B cell (primary cell): ENCODE measurements at regions not wholly inside any gene's neighbourhood (a gene's known extent, or its start where the extent isn't known, plus 50 kb on each side); places are given as distances from the start of the nearest gene placed in this dataset.

Experiments
- ATAC-seq: fragments of 200-7000 bp; cut with Tn5 transposase; one replicate; pipeline ENCODE4 v1.10.0; 2021; ENCODE audit warnings: low read depth, mild to moderate bottlenecking, moderate number of reproducible peaks, moderate library complexity
- CTCF ChIA-PET: fragments of 350-600 bp; sonication (Branson Sonifier 250); formaldehyde crosslinking; loops from one replicate; lab custom pipeline; 2021; ENCODE audit warnings: antibody characterized with exemption, inconsistent platforms; lab: Charles Lee
- POLR2A ChIA-PET: fragments of 350-600 bp; sonication (Branson Sonifier 250); formaldehyde crosslinking; loops from one replicate; lab custom pipeline; 2021; ENCODE audit warnings: antibody characterized with exemption; lab: Charles Lee
- DNase-seq: peaks from one replicate; pipeline ENCODE4 v3.0.0; 2013
- H2AFZ ChIP-seq: 2 replicates; pipeline ENCODE4 v1.6.1; 2012; ENCODE audit warnings: mild to moderate bottlenecking, low read depth, low read length; ENCODE audit not compliant: insufficient read depth, poor library complexity, severe bottlenecking
- H3K27ac ChIP-seq, 2 donors: 1 replicate in 1 of 2; 2 replicates in 1 of 2; pipeline ENCODE4 v1.5.1; 2012 to 2013; ENCODE audit warnings: low read length in 2 of 2, mild to moderate bottlenecking in 2 of 2, moderate library complexity in 1 of 2
- H3K27me3 ChIP-seq, 4 experiments: fragments of 200-600 bp in 1 of 4; sonication (generic) in 1 of 4; replicated peaks in 1 of 4; 1 replicate in 2 of 4; 2 replicates in 2 of 4; pipeline versions ENCODE4 v1.6.1 to v1.7.0; 2013 to 2016; ENCODE audit warnings: low read length in 3 of 4, mild to moderate bottlenecking in 2 of 4, mixed read lengths in 1 of 4, moderate library complexity in 1 of 4; ENCODE audit not compliant: insufficient read depth in 4 of 4, control insufficient read depth in 3 of 4; ENCODE audit errors: control extremely low read depth in 1 of 4
- H3K36me3 ChIP-seq, 2 experiments: replicated peaks in 1 of 2; 1 replicate in 1 of 2; 2 replicates in 1 of 2; pipeline versions ENCODE4 v1.6.1 to v1.7.1; 2013; ENCODE audit warnings: low read length in 1 of 2; ENCODE audit not compliant: insufficient read depth in 2 of 2, control insufficient read depth in 1 of 2; ENCODE audit errors: control extremely low read depth in 1 of 2, extremely low read depth in 1 of 2
- H3K4me1 ChIP-seq, 2 donors: fragments of 200-600 bp in 1 of 2; sonication (generic) in 1 of 2; 1 replicate in 1 of 2; 2 replicates in 1 of 2; pipeline versions ENCODE4 v1.5.1 to v1.6.1; 2013 to 2017; ENCODE audit warnings: low read length in 2 of 2; ENCODE audit not compliant: control insufficient read depth in 2 of 2, insufficient read depth in 2 of 2
- H3K4me2 ChIP-seq: replicated peaks from 2 replicates; pipeline ENCODE3; 2012; ENCODE audit warnings: mild to moderate bottlenecking, low read depth, low read length; ENCODE audit not compliant: poor library complexity, severe bottlenecking
- H3K4me3 ChIP-seq, 5 experiments: fragments of 200-600 bp in 1 of 5; sonication (generic) in 1 of 5; 1 replicate in 3 of 5; 2 replicates in 2 of 5; pipeline versions ENCODE4 v1.5.1 to v1.7.0; 2011 to 2016; ENCODE audit warnings: low read length in 4 of 5, mild to moderate bottlenecking in 4 of 5, low read depth in 2 of 5, control low read depth in 1 of 5, moderate library complexity in 1 of 5; ENCODE audit not compliant: insufficient read depth in 1 of 5; ENCODE audit errors: control extremely low read depth in 1 of 5, extremely low read depth in 1 of 5
- H3K79me2 ChIP-seq: fragments of 200-600 bp; sonication (generic); one replicate; pipeline ENCODE4 v1.6.0; 2016; ENCODE audit warnings: low read length; ENCODE audit not compliant: control insufficient read depth, insufficient read depth
- H3K9ac ChIP-seq: fragments of 200-600 bp; sonication (generic); 2 replicates; pipeline ENCODE4 v1.6.1; 2017; ENCODE audit warnings: mild to moderate bottlenecking, low read length, moderate library complexity
- H3K9me3 ChIP-seq, 3 donors: one replicate each; pipeline versions ENCODE4 v1.6.1 to v1.7.1; 2013; ENCODE audit warnings: low read length in 2 of 3; ENCODE audit not compliant: control insufficient read depth in 2 of 3, insufficient read depth in 1 of 3; ENCODE audit errors: control extremely low read depth in 1 of 3
- H4K20me1 ChIP-seq: 2 replicates; pipeline ENCODE4 v1.6.0; 2012; ENCODE audit warnings: mild to moderate bottlenecking, low read length; ENCODE audit not compliant: insufficient read depth, control insufficient read depth, poor library complexity, severe bottlenecking
- H3K27ac Mint-ChIP-seq: one replicate; pipeline ENCODE4 v1.8.0; 2021; ENCODE audit warnings: mixed read lengths
- H3K27me3 Mint-ChIP-seq: one replicate; pipeline ENCODE4 v1.8.0; 2021; ENCODE audit warnings: mixed read lengths
- H3K4me1 Mint-ChIP-seq: one replicate; pipeline ENCODE4 v1.8.0; 2021; ENCODE audit warnings: mixed read lengths
- H3K4me3 Mint-ChIP-seq: one replicate; pipeline ENCODE4 v1.8.0; 2021; ENCODE audit warnings: mixed read lengths
- H3K9me3 Mint-ChIP-seq: one replicate; pipeline ENCODE4 v1.8.0; 2022; ENCODE audit warnings: mixed read lengths; ENCODE audit not compliant: insufficient read depth
- EZH2 ChIP-seq: IDR thresholded peaks from 2 replicates; pipeline ENCODE4 v1.6.1; 2012; ENCODE audit warnings: borderline replicate concordance, low read depth, mild to moderate bottlenecking, moderate library complexity, low read length; ENCODE audit not compliant: insufficient read depth, poor library complexity, severe bottlenecking
- WGBS: methylation state at CpG from one replicate; pipeline ENCODE4 v1.1.5; 2013; ENCODE audit warnings: missing lambda C conversion rate; ENCODE audit not compliant: insufficient coverage; 5-methylcytosine and 5-hydroxymethylcytosine counted together
- intact Hi-C: fragments of 100-400 bp; cut with micrococcal nuclease; formaldehyde crosslinking; loops from one replicate; pipeline ENCODE4 v1.10.0; 2022
- TF ChIP-seq, protein P1 (sequence below): fragments of 200-600 bp; IDR thresholded peaks from one replicate; pipeline ENCODE4 v1.8.0; 2022; ENCODE audit warnings: antibody characterized with exemption, mild to moderate bottlenecking

DNA sequence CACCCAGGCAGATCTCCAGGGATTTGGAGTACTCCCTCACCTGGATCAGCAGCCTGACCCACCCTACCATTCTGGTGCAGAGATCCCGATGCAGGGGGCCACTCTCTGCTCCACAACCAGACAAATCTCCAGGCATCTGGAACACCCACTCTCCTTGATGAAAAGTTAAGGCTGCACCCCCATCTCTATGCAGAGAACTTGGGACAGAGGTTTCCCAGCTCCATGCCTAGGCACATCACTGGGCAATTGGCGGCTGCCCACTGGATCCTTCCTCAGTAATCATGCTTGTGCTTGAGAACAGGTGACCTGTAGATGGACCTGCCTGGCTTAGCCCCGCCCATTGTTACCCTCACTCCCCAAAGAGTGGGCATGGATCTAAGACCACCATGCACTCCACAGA is 624.9 kb downstream of the CBLN2 start:
- no peak overlapping the region for H3K27ac ChIP-seq
- Mint-ChIP-seq H3K4me3 (no peak overlapping the region), H3K9me3 (no peaks in the 10 kb centered on the region), H3K27me3 (no peaks in the 10 kb centered on the region), H3K27ac (no peak overlapping the region), H3K4me1 (no peaks in the 10 kb centered on the region)
- H3K4me1 ChIP-seq, result no peaks in the 10 kb centered on the region
- H2AFZ ChIP-seq, result no peak overlapping the region
- no peaks in the 10 kb centered on the region for H3K79me2 ChIP-seq
- TF ChIP-seq, protein P1, sequence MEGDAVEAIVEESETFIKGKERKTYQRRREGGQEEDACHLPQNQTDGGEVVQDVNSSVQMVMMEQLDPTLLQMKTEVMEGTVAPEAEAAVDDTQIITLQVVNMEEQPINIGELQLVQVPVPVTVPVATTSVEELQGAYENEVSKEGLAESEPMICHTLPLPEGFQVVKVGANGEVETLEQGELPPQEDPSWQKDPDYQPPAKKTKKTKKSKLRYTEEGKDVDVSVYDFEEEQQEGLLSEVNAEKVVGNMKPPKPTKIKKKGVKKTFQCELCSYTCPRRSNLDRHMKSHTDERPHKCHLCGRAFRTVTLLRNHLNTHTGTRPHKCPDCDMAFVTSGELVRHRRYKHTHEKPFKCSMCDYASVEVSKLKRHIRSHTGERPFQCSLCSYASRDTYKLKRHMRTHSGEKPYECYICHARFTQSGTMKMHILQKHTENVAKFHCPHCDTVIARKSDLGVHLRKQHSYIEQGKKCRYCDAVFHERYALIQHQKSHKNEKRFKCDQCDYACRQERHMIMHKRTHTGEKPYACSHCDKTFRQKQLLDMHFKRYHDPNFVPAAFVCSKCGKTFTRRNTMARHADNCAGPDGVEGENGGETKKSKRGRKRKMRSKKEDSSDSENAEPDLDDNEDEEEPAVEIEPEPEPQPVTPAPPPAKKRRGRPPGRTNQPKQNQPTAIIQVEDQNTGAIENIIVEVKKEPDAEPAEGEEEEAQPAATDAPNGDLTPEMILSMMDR, result no peak
- no peak for TF ChIP-seq EZH2
- DNase-seq (no peak), ATAC-seq (no peak)
- ChIA-PET CTCF (no interaction called here), POLR2A (no interaction called here)
- no peak overlapping the region for H3K4me3 ChIP-seq
- H3K4me2 ChIP-seq, result no peak overlapping the region
- WGBS, result 88% methylated on average over 2 of the region's 3 CpGs
- no peak overlapping the region for H3K9ac ChIP-seq
- H3K27me3 ChIP-seq, result no peaks in the 10 kb centered on the region
- intact Hi-C loops, result no loop called here
- no peaks in the 10 kb centered on the region for H4K20me1 ChIP-seq
- H3K36me3 ChIP-seq, result no peaks in the 10 kb centered on the region
- H3K9me3 ChIP-seq, result peaks cover 0 to 7% (median 4%) of the 10 kb centered on the region in 3 donors

DNA sequence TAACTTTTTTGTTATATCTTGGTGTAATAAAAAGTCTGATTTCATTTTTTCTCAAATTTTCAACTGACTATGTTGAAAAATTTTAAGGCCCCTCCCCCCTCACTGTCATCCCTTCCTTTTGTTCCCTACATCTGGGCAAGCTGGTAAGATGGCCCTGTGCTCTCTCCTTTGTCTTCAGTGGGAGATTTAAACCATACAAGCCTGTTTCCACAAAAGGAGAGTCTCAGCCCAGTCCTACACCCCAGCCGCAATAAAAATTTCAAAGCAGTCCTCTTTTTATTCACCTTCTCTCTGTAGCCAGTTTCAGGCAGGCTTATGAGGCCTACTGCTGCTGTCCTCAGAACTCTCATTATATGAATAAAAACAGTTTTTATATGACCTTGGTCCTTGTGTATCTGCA is 630.5 kb downstream of the CBLN2 start:
- Histone ChIP-seq H3K9me3 (no peaks in the 10 kb centered on the region), H3K27me3 (no peaks in the 10 kb centered on the region), H3K4me1 (no peaks in the 10 kb centered on the region), H3K4me3 (no peak overlapping the region), H3K9ac (no peak overlapping the region), H3K4me2 (no peak overlapping the region), H4K20me1 (no peaks in the 10 kb centered on the region), H3K79me2 (no peaks in the 10 kb centered on the region), H3K27ac (no peak overlapping the region), H2AFZ (no peak overlapping the region), H3K36me3 (no peaks in the 10 kb centered on the region)
- DNase-seq (no peak), ATAC-seq (no peak)
- Mint-ChIP-seq H3K9me3 (peaks cover 2% of the 10 kb centered on the region), H3K27ac (no peak overlapping the region), H3K4me1 (no peaks in the 10 kb centered on the region), H3K4me3 (no peak overlapping the region), H3K27me3 (no peaks in the 10 kb centered on the region)
- ChIA-PET CTCF (no interaction called here), POLR2A (no interaction called here)
- TF ChIP-seq, protein P1, result no peak
- no peak for TF ChIP-seq EZH2
- intact Hi-C loops, result no loop called here
- 100% methylated on average over 1 of the region's 1 CpG for WGBS
